ENCODE measurements at regions not wholly inside any gene's neighbourhood (a gene's known extent, or its start where the extent isn't known, plus 50 kb on each side); places are given as distances from the start of the nearest gene placed in this dataset.

DNA sequence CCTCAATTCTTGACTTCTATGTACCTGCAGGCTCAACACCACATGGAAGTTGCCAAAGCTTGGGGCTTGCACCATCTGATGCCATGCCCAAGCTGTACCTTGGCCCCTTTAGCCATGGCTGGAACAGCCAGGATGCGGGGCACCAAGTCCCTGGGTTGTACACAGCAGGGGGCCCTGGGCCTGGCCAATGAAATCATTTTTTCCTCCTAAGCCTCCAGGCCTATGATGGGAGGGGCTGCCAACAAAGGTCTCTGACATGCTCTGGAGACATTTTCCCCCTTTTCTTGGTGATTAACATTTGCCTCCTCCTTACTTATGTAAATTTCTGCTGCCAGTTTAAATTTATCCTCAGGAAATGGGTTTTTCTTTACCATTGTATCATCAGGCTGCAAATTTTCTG, 1428.1 kb downstream of the C4orf33 start:
- POLR2A ChIA-PET, result no interaction called here
- no peak for ATAC-seq
- Mint-ChIP-seq H3K27ac (no peak overlapping the region), H3K36me3 (ENCODE audit: low read depth) (no peaks in the 10 kb centered on the region), H3K4me3 (no peak overlapping the region), H3K9me3 (ENCODE audit: low read depth) (peaks cover 8% of the 10 kb centered on the region), H3K4me1 (no peaks in the 10 kb centered on the region), H3K27me3 (no peaks in the 10 kb centered on the region)
- CTCF ChIA-PET, result no interaction called here
- no peak for DNase-seq
- intact Hi-C loops (cut with DNase I, micrococcal nuclease), result no loop called here

DNA sequence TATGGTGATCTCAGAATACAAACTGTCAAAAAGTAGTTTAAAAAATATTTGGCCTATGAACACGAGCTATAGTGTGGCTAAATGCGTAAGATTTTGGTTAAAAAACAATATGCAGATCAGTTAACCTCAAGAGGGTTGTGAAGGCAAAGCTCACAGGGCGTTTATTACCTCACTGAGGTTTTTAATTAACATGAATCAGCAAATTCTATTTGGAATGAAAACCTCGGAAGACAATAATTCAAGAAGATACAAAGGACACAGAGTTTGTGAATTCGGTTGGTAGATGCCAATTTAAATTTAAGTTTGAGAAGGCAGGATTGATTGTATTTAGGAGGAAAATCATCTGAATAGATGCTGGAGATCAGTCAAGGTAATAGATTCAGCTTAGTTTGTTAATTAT, 1434.6 kb downstream of the C4orf33 start:
- CTCF ChIA-PET, result no interaction called here
- Mint-ChIP-seq H3K27me3 (no peaks in the 10 kb centered on the region), H3K9me3 (ENCODE audit: low read depth) (peaks cover 6% of the 10 kb centered on the region), H3K4me1 (no peaks in the 10 kb centered on the region), H3K27ac (no peak overlapping the region), H3K4me3 (no peak overlapping the region), H3K36me3 (ENCODE audit: low read depth) (no peaks in the 10 kb centered on the region)
- DNase-seq (no peak), ATAC-seq (no peak)
- intact Hi-C loops (cut with DNase I, micrococcal nuclease), result no loop called here
- POLR2A ChIA-PET, result no interaction called here

DNA sequence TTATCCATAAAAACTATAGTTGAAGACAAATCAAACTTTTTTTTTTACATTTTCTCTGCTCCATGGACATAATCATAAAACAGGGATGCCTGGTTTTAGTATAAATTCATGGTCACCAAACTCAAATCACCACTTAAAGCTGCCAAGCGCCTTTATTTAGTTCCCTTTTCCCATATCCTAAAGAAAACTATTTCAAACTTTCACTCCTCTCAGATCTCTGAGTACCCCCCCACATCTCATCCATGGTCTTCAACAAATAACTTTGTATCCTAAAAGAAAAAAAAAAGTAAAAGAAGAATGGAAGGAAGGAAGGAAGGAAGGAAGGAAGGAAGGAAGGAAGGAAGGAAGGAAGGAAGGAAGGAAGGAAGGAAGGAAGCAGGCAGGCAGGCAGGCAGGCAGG, 1438.7 kb downstream of the C4orf33 start:
- no peaks in the 10 kb centered on the region for H3K36me3 Mint-ChIP-seq (ENCODE audit: low read depth)
- ChIA-PET POLR2A (no interaction called here), CTCF (no interaction called here)
- ATAC-seq (no peak), DNase-seq (no peak)
- no peak overlapping the region for H3K27ac Mint-ChIP-seq
- H3K27me3 Mint-ChIP-seq, result no peaks in the 10 kb centered on the region
- no peak overlapping the region for H3K4me3 Mint-ChIP-seq
- H3K4me1 Mint-ChIP-seq, result no peaks in the 10 kb centered on the region
- intact Hi-C loops (cut with DNase I, micrococcal nuclease), result no loop called here
- H3K9me3 Mint-ChIP-seq (ENCODE audit: low read depth), result peaks cover 5% of the 10 kb centered on the region

DNA sequence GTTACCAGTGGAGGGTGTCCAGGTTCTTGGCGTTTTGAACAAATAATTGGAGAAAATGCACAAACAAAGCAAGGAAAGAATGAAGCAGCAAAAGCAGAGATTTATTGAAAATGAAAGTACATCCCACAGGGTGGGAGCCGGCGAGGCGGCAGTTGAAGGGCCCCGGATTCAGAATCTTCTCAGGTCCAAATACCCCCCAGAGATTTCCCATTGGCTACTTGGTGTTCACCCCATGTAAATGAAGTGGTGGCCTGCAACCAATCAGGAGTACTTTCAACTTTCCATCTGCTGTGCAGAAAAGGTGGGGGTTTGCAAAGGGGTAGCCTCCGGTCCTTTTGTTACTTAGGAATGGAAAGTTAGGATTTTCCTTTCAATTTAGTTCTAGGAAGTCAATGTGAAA, 1447.0 kb downstream of the C4orf33 start:
- Mint-ChIP-seq H3K9me3 (ENCODE audit: low read depth) (no peaks in the 10 kb centered on the region), H3K27me3 (no peaks in the 10 kb centered on the region), H3K4me3 (no peak overlapping the region), H3K27ac (no peak overlapping the region), H3K4me1 (no peaks in the 10 kb centered on the region), H3K36me3 (ENCODE audit: low read depth) (no peaks in the 10 kb centered on the region)
- no peak for ATAC-seq
- ChIA-PET CTCF (no interaction called here), POLR2A (no interaction called here)
- intact Hi-C loops (cut with DNase I, micrococcal nuclease), result no loop called here
- no peak for DNase-seq

DNA sequence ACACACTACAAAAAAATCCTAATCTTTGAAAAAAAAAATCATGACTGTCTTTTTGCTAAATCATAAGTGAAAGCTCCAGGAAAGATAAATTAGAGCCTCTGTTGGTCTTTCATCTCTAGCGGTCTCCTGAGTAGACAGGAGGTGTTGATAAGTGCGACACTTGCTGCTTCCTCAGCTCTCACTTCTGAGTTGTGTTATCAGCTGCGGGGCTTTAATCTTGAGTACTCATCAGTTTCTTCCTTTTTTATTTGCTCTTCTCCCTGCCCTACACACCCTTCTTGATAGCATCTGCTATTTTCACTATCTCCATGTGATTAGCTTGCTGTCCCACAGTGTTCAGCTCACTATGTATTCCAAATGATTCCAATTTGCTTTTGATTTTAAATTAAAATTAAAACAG, 1449.2 kb downstream of the C4orf33 start:
- intact Hi-C loops (cut with DNase I, micrococcal nuclease), result no loop called here
- H3K4me1 Mint-ChIP-seq, result no peaks in the 10 kb centered on the region
- ATAC-seq, result no peak
- H3K36me3 Mint-ChIP-seq (ENCODE audit: low read depth), result no peaks in the 10 kb centered on the region
- peaks cover 2% of the 10 kb centered on the region for H3K9me3 Mint-ChIP-seq (ENCODE audit: low read depth)
- no peak overlapping the region for H3K27ac Mint-ChIP-seq
- ChIA-PET POLR2A (no interaction called here), CTCF (no interaction called here)
- DNase-seq, result no peak
- H3K4me3 Mint-ChIP-seq, result no peak overlapping the region
- no peaks in the 10 kb centered on the region for H3K27me3 Mint-ChIP-seq

DNA sequence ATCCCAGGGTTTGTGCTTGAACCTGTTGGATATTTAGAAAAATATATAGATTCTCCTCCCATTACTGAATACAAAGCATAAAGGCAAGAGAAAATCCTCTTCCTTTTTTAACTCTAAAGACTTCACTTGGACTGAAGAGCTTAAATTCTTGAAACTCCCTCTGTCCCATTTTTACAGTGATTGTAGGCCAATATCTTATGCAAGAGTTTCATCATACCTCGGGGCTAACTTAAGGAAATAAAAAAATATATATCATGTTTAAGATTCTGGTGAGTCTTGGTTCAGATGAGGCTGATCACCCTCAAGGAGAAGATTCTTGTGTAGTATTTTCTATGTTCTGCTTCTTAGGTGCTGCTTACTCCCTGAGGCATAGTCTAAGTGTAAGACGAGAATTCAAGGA, 1449.6 kb downstream of the C4orf33 start:
- ATAC-seq (no peak), DNase-seq (no peak)
- POLR2A ChIA-PET, result no interaction called here
- intact Hi-C loops (cut with DNase I, micrococcal nuclease), result no loop called here
- H3K9me3 Mint-ChIP-seq (ENCODE audit: low read depth), result peaks cover 2% of the 10 kb centered on the region
- H3K4me1 Mint-ChIP-seq, result no peaks in the 10 kb centered on the region
- no peaks in the 10 kb centered on the region for H3K36me3 Mint-ChIP-seq (ENCODE audit: low read depth)
- H3K27me3 Mint-ChIP-seq, result no peaks in the 10 kb centered on the region
- no peak overlapping the region for H3K4me3 Mint-ChIP-seq
- CTCF ChIA-PET, result no interaction called here
- no peak overlapping the region for H3K27ac Mint-ChIP-seq

DNA sequence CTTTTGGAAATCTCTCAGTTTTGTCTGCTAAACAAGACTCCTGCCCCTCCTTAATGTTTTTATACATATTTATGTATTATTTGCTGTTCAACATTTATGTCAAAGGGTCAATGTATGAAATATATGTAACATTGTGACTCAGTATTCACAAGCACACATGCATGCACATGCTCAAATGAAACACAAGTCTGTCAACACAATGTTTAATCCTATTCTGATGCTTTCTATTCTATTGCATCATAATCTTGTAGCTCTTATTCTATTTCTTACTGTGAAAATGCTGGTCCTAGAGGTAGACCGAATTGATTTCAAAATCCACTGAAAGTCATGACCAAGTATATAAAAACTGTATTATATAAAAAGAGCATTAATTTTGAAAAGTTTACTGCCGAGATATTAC, 1463.3 kb downstream of the C4orf33 start:
- Mint-ChIP-seq H3K4me1 (no peaks in the 10 kb centered on the region), H3K27me3 (no peaks in the 10 kb centered on the region), H3K9me3 (ENCODE audit: low read depth) (peaks cover 10% of the 10 kb centered on the region), H3K4me3 (no peak overlapping the region), H3K36me3 (ENCODE audit: low read depth) (no peaks in the 10 kb centered on the region), H3K27ac (no peak overlapping the region)
- intact Hi-C loops (cut with DNase I, micrococcal nuclease), result no loop called here
- ATAC-seq (no peak), DNase-seq (no peak)
- ChIA-PET POLR2A (no interaction called here), CTCF (no interaction called here)

DNA sequence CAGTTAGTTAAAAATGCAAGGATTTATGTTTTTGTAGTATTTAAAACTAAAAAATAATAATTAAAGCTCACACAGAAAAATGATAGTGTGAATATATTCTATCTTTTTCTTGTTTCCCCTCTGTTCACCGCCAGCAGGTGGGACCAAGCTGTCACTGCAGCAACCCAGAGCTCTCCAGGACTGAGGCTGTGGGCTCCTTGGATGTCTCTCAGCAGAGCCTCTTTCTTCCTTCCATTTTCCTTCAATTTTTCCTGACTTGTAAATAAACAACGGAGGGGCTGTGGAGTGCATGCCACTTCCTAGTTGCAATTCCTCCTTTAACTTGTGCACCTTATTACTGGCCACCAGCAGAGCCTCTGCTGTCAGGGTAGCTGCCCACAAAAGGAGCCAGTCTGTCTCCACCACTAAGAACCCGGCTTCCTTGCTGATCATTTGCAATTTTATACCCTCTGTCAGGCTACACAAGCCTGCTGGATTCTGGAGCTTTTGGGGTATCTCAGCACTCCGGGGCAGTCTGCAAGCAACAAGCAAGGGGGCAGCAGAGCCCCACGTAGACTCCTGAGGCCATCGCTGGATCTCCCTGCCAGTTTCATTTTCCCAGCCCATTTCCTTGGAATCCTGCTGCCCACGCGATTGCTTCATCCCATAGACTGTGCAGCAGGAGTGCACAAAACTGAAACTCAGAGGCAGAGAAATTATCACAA, 1467.4 kb downstream of the C4orf33 start:
- ATAC-seq, result no peak
- no peak for DNase-seq
- no peaks in the 10 kb centered on the region for H3K36me3 Mint-ChIP-seq (ENCODE audit: low read depth)

DNA sequence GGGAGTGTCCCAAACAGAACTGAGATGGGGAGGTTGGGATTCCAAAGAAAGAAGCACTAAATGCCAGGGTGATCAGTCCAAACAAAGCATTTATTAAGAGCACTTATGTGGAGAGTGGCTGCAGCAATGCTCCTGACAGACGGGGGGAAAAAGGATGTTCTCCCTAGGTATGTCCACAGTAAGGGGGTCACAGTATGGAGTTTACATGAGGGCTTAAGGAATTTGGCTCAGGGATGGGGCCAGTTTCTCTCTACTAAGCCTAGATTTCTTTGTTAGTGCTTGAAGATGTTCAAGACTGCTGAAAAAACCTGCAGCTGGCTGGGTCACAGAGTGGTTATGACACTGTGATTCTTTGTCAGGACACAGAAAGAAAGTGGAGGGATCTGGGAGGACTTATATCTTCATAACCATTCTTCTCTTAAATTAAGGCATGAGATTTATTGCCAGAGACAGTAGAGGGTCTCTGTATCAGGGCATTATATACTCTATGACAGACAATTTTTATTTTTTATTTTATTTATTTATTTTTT, 1468.0 kb downstream of the C4orf33 start:
- H3K4me1 Mint-ChIP-seq, result no peaks in the 10 kb centered on the region
- H3K9me3 Mint-ChIP-seq (ENCODE audit: low read depth), result peaks cover 4% of the 10 kb centered on the region
- H3K4me3 Mint-ChIP-seq, result no peak overlapping the region
- intact Hi-C loops (cut with DNase I, micrococcal nuclease), result no loop called here
- H3K27ac Mint-ChIP-seq, result no peak overlapping the region
- ATAC-seq, result no peak
- no peak for DNase-seq
- POLR2A ChIA-PET, result no interaction called here
- no peaks in the 10 kb centered on the region for H3K36me3 Mint-ChIP-seq (ENCODE audit: low read depth)
- no peaks in the 10 kb centered on the region for H3K27me3 Mint-ChIP-seq
- CTCF ChIA-PET, result interaction anchor here (0.7 kb wide), 1 partner anchor 14 kb away, joined by 4 read pairs; no protein-coding TSS in a partner anchor

More for the DNA sequence above, 1467.4 kb downstream of the C4orf33 start:
- POLR2A ChIA-PET, result no interaction called here
- CTCF ChIA-PET, result interaction anchor here (0.7 kb wide), 1 partner anchor 13 kb away, joined by 4 read pairs; no protein-coding TSS in a partner anchor
- H3K4me1 Mint-ChIP-seq, result no peaks in the 10 kb centered on the region
- H3K4me3 Mint-ChIP-seq, result no peak overlapping the region
- intact Hi-C loops (cut with DNase I, micrococcal nuclease), result no loop called here
- peaks cover 5% of the 10 kb centered on the region for H3K9me3 Mint-ChIP-seq (ENCODE audit: low read depth)
- H3K27ac Mint-ChIP-seq, result no peak overlapping the region
- no peaks in the 10 kb centered on the region for H3K27me3 Mint-ChIP-seq

DNA sequence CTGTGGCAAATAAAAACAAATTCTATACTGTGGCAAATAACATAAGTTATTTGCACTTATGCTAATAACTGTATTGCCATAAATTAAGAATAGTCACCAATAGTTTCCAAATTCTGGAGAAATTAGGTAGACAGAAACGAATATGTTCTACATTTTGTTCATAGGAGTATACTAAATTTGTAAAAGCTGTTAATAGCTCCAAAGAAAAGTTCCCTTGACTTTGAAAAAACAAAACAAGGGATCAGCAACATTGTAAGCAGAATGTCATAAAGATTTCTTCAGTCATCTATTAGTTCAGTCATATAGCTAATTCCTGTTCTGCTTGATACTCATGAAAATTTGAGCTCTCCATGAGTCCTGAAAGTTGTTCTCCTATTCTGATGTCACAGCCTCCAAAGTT, 1472.8 kb downstream of the C4orf33 start:
- DNase-seq (no peak), ATAC-seq (no peak)
- H3K9me3 Mint-ChIP-seq (ENCODE audit: low read depth), result peaks cover 4% of the 10 kb centered on the region
- ChIA-PET CTCF (no interaction called here), POLR2A (no interaction called here)
- intact Hi-C loops (cut with DNase I, micrococcal nuclease), result no loop called here
- no peaks in the 10 kb centered on the region for H3K36me3 Mint-ChIP-seq (ENCODE audit: low read depth)
- H3K4me3 Mint-ChIP-seq, result no peak overlapping the region
- no peaks in the 10 kb centered on the region for H3K27me3 Mint-ChIP-seq
- no peaks in the 10 kb centered on the region for H3K4me1 Mint-ChIP-seq
- no peak overlapping the region for H3K27ac Mint-ChIP-seq

DNA sequence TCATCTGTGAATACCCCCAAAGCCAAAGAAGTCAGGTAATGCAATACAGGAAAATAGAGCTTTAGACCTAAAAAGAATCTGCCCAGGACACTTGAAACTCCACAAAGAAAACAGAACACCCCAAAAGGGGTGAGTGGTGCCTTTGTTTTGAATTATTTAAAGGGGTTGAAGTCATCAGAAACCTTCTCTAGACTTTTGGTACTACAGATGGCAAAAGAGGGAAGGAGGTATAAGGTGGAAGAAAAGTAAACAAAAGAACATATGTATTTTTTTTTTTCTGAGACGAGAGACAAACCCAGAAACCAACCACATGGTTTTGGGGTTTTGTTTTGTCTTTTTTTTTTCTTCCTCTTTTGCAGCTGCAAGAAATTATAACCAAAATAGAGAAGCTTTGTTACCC, 1477.8 kb downstream of the C4orf33 start:
- peaks cover 3% of the 10 kb centered on the region for H3K9me3 Mint-ChIP-seq (ENCODE audit: low read depth)
- H3K27me3 Mint-ChIP-seq, result no peaks in the 10 kb centered on the region
- DNase-seq (no peak), ATAC-seq (no peak)
- H3K36me3 Mint-ChIP-seq (ENCODE audit: low read depth), result no peaks in the 10 kb centered on the region
- CTCF ChIA-PET, result interaction anchor here (0.6 to 0.7 kb wide), 2 partner anchors 9 to 24 kb away, joined by 4 read pairs; no protein-coding TSS in a partner anchor
- no peaks in the 10 kb centered on the region for H3K4me1 Mint-ChIP-seq
- intact Hi-C loops (cut with DNase I, micrococcal nuclease), result no loop called here
- H3K27ac Mint-ChIP-seq, result no peak overlapping the region
- POLR2A ChIA-PET, result no interaction called here
- H3K4me3 Mint-ChIP-seq, result no peak overlapping the region

DNA sequence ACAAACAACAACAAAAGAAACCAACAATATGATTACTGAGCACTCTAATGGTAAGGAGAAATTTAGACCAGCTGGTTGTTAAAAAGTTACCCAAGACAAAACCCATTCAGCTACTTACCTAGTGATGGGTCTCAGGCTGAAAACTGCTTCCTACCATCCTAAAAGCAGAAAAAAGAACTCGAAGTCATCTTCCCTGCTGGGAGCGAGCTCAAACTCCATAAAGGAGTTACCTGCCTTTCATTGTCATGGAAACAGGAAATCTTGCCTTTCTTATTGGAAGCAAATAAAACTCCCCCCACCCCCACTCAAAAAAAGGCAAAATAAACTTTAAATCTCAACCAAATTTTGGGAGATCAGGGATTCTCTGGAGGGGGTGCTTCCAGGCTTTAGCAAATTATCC, 1478.3 kb downstream of the C4orf33 start:
- Mint-ChIP-seq H3K36me3 (ENCODE audit: low read depth) (no peaks in the 10 kb centered on the region), H3K27me3 (no peaks in the 10 kb centered on the region), H3K27ac (no peak overlapping the region), H3K9me3 (ENCODE audit: low read depth) (peaks cover 3% of the 10 kb centered on the region), H3K4me3 (no peak overlapping the region), H3K4me1 (no peaks in the 10 kb centered on the region)
- ATAC-seq (no peak), DNase-seq (no peak)
- ChIA-PET POLR2A (no interaction called here), CTCF (no interaction called here)
- intact Hi-C loops (cut with DNase I, micrococcal nuclease), result no loop called here

DNA sequence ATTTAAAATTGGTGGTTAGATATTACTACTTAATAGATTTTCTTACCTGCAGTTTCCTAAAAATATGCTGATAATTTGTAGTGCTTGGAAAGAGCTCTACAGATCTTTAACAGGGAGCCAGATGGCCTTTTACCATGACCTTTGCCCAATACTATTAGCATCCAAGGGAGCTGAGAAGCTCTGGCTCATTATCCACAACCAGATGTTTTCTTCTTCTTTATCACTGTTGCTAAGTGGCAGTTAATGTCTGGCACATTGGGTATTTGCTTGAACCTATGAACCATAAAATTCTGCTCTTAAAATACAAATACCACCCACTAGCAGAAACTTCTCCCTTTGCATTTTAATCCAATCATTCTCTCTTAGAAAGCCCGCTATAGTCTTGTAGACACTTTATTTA, 1480.3 kb downstream of the C4orf33 start:
- intact Hi-C loops (cut with DNase I, micrococcal nuclease), result no loop called here
- H3K4me3 Mint-ChIP-seq, result no peak overlapping the region
- H3K27me3 Mint-ChIP-seq, result no peaks in the 10 kb centered on the region
- H3K36me3 Mint-ChIP-seq (ENCODE audit: low read depth), result no peaks in the 10 kb centered on the region
- CTCF ChIA-PET, result no interaction called here
- DNase-seq, result no peak
- POLR2A ChIA-PET, result no interaction called here
- ATAC-seq, result no peak
- peaks cover 3% of the 10 kb centered on the region for H3K9me3 Mint-ChIP-seq (ENCODE audit: low read depth)
- H3K4me1 Mint-ChIP-seq, result no peaks in the 10 kb centered on the region
- no peak overlapping the region for H3K27ac Mint-ChIP-seq
